GM12864 (cell line): ENCODE measurements at regions not wholly inside any gene's neighbourhood (a gene's known extent, or its start where the extent isn't known, plus 50 kb on each side); places are given as distances from the start of the nearest gene placed in this dataset.

Experiments
- DNase-seq: peaks from one replicate; pipeline ENCODE4 v3.0.0-alpha.2; 2011; ENCODE audit warnings: low read depth
- H3K4me3 ChIP-seq: 2 replicates; pipeline ENCODE4 v1.5.1; 2011; ENCODE audit warnings: mild to moderate bottlenecking, low read depth, low read length, control low read depth
- CTCF ChIP-seq: IDR thresholded peaks from 2 replicates; pipeline ENCODE4 v1.5.1; 2011; ENCODE audit warnings: low read depth, mild to moderate bottlenecking, moderate library complexity, low read length, control low read depth, inconsistent platforms; ENCODE audit errors: missing control alignments

DNA sequence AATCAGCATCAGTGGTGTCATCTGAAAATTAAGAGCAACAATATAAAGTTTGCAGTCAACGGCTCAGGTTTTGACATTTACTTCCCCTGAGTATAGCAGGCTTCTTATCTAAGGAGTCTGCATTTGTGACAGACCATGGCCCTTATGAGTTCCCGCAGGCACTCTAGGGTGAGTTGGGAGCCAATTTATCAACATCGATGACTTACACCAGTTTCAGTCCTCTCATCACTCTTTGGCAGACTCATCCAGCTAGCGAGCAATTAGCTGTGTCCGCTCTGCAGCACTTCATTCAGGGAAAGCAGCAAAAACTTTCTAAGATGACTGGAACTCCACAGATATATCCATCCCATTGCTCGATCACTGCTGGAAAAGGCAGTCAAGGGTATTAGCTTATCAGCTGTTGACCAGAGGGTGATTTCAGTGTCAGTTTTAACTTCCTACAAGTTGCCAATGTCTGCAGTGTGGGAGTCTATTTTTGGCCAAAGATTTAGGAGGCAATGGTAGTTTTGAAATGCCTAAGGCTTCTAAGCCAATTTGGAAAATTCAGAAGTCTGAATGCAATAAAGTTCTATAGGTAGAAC lies 625.1 kb upstream of the TENM3 start:
- H3K4me3 ChIP-seq: no peak overlapping the region
- DNase-seq: no peak
- TF ChIP-seq CTCF: no peak

GRCh38 chr4:181618896-181619295 lies 624.3 kb upstream of the TENM3 start:
- DNase-seq: no peak
- no peak overlapping the region for H3K4me3 ChIP-seq
- TF ChIP-seq CTCF: no peak

DNA sequence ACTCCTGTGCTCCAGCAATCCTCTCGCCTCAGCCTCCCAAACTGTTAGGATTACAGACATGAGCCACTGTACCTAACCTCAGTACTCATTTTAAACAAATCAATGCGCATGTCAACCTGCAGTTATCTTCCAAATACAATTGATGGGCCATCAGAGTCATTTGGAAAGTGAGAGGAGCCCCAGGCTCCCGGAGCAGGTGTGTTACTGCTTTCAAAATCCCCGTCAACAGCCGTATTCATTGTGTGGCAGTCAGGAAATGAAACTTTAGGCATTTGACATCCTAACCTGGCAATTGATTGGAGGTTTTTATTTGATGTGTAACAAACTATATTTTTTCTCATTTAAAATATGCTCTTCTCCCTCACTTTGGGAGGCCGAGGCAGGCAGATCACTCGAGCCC lies 623.6 kb upstream of the TENM3 start:
- no peak for TF ChIP-seq CTCF
- no peak overlapping the region for H3K4me3 ChIP-seq

GRCh38 chr4:181637186-181638105 lies 605.8 kb upstream of the TENM3 start:
- no peak for TF ChIP-seq CTCF
- no peak for DNase-seq
- no peak overlapping the region for H3K4me3 ChIP-seq

More for the DNA sequence above, 623.6 kb upstream of the TENM3 start:
- DNase-seq: no peak

- TF ChIP-seq CTCF: no peak
- H3K4me3 ChIP-seq: no peak overlapping the region
- no peak for DNase-seq
Observed at GRCh38 chr4:181643466-181643865, 599.7 kb upstream of the TENM3 start.

DNA sequence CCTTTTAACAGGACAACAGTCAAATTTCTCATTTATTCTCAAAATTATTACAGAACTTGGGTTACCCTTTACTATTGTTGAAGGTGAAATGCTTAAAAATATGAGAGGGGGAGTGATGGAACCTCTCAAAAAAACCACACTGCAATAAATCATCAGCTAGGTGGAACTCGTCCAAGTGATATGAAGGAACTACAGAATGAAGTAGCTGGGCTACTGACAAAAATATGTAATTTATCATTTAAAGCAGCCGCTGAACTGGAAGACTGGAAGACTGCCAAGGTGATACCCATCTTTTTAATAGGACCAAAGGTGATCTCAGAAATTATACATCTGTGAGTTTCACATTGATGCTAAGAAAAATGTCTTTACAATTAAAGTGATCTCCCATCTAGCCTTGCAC lies 597.7 kb upstream of the TENM3 start:
- H3K4me3 ChIP-seq: no peak overlapping the region
- DNase-seq: no peak
- no peak for TF ChIP-seq CTCF

GRCh38 chr4:181646864-181647263 lies 596.3 kb upstream of the TENM3 start:
- DNase-seq: no peak
- no peak for TF ChIP-seq CTCF
- no peak overlapping the region for H3K4me3 ChIP-seq
